HepG2 (cell line): ENCODE measurements at regions not wholly inside any gene's neighbourhood (a gene's known extent, or its start where the extent isn't known, plus 50 kb on each side); places are given as distances from the start of the nearest gene placed in this dataset.

ENCODE experiments used
- DR1 ChIP-seq: sonication (generic); formaldehyde crosslinking; IDR thresholded peaks from 2 replicates; pipeline ENCODE4 v1.8.0; 2021; ENCODE audit warnings: mild to moderate bottlenecking, missing genetic modification reagents, inconsistent platforms
- PHF8 ChIP-seq: sonication (generic); formaldehyde crosslinking; IDR thresholded peaks from 2 replicates; pipeline ENCODE4 v1.5.0; 2020; ENCODE audit warnings: missing genetic modification reagents
- POGK ChIP-seq: sonication (generic); formaldehyde crosslinking; conservative IDR thresholded peaks from 2 replicates; pipeline ENCODE4 v1.8.0; 2022; ENCODE audit warnings: mild to moderate bottlenecking, moderate library complexity, missing genetic modification reagents
- RNF2 ChIP-seq: fragments of 450-650 bp; conservative IDR thresholded peaks from 2 replicates; pipeline ENCODE4 v1.6.1; 2016; ENCODE audit warnings: low read depth
- SALL1 ChIP-seq: sonication (generic); formaldehyde crosslinking; IDR thresholded peaks from 2 replicates; pipeline ENCODE4 v1.8.0; 2022; ENCODE audit warnings: mild to moderate bottlenecking, missing genetic modification reagents
- SETDB1 ChIP-seq: sonication (generic); formaldehyde crosslinking; IDR thresholded peaks from 2 replicates; pipeline ENCODE4 v1.5.1; 2020; ENCODE audit warnings: missing genetic modification reagents, mild to moderate bottlenecking, borderline replicate concordance
- SNAI1 ChIP-seq: sonication (generic); formaldehyde crosslinking; IDR thresholded peaks from 2 replicates; pipeline ENCODE4 v1.5.0; 2020; ENCODE audit warnings: mild to moderate bottlenecking, missing genetic modification reagents, borderline replicate concordance
- ZIK1 ChIP-seq: sonication (generic); formaldehyde crosslinking; IDR thresholded peaks from 2 replicates; pipeline ENCODE4 v1.5.0; 2020; ENCODE audit warnings: mild to moderate bottlenecking, low read depth, missing genetic modification reagents, borderline replicate concordance
- ZNF264 ChIP-seq: sonication (generic); formaldehyde crosslinking; IDR thresholded peaks from 2 replicates; pipeline ENCODE4 v1.4.0; 2020; ENCODE audit warnings: missing genetic modification reagents
- ZNF326 ChIP-seq: sonication (generic); formaldehyde crosslinking; IDR thresholded peaks from 2 replicates; pipeline ENCODE4 v1.4.0; 2020; ENCODE audit warnings: missing genetic modification reagents, borderline replicate concordance
- ZNF367 ChIP-seq: sonication (generic); formaldehyde crosslinking; IDR thresholded peaks from 2 replicates; pipeline ENCODE4 v1.4.0; 2020; ENCODE audit warnings: missing genetic modification reagents, borderline replicate concordance
- ZNF546 ChIP-seq: sonication (generic); formaldehyde crosslinking; conservative IDR thresholded peaks from 2 replicates; pipeline ENCODE4 v1.8.1; 2023; ENCODE audit warnings: mild to moderate bottlenecking, missing genetic modification reagents
- ZNF639 ChIP-seq: conservative IDR thresholded peaks from 2 replicates; pipeline ENCODE4 v1.6.1; 2018; ENCODE audit warnings: missing genetic modification reagents
- ZSCAN31 ChIP-seq: sonication (generic); formaldehyde crosslinking; IDR thresholded peaks from 2 replicates; pipeline ENCODE4 v1.5.0; 2020; ENCODE audit warnings: low read depth, mild to moderate bottlenecking, missing genetic modification reagents

GRCh38 chr4:24166501-24166900 lies 276.7 kb upstream of the PPARGC1A start (continued):
- TF ChIP-seq SALL1 (CRISPR knock-in tag), result no peak
- no peak for TF ChIP-seq SETDB1
- no peak for TF ChIP-seq ZSCAN31
- TF ChIP-seq ZIK1, result no peak
- no peak for TF ChIP-seq RNF2
- TF ChIP-seq DR1 (CRISPR knock-in tag), result no peak
- TF ChIP-seq ZNF264 (CRISPR knock-in tag), result no peak
- no peak for TF ChIP-seq ZNF367 (CRISPR knock-in tag)
- no peak for TF ChIP-seq ZNF639 (CRISPR knock-in tag)
- TF ChIP-seq POGK, result no peak
- no peak for TF ChIP-seq ZNF326 (CRISPR knock-in tag)
- no peak for TF ChIP-seq PHF8
- TF ChIP-seq ZNF546 (CRISPR knock-in tag), result no peak
- no peak for TF ChIP-seq SNAI1
- TF ChIP-seq, all 625 proteins: peak for 0
